ENCODE measurements at regions not wholly inside any gene's neighbourhood (a gene's known extent, or its start where the extent isn't known, plus 50 kb on each side); places are given as distances from the start of the nearest gene placed in this dataset.
"Not testable (repeated sequence)": the region's sequence is repeated elsewhere in the genome, so short reads cannot be mapped to it uniquely, and the experiment has no call there.

GRCh38 chr16:73106329-73107034 lies 58.6 kb upstream of the ZFHX3 start:
- no peak for ATAC-seq (ENCODE audit: poor library complexity)
- intact Hi-C loops (cut with DNase I) = no loop called here
- no peak for DNase-seq

GRCh38 chr16:73101568-73101967 lies 53.6 kb upstream of the ZFHX3 start:
- intact Hi-C loops (cut with DNase I) = no loop called here
- no peak for DNase-seq
- ATAC-seq (ENCODE audit: poor library complexity) = no peak

- DNase-seq; intact Hi-C loops (cut with DNase I); ATAC-seq (ENCODE audit: poor library complexity): not testable (repeated sequence)
Measured at GRCh38 chr16:73099601-73100000, 51.7 kb upstream of the ZFHX3 start.

Measured in Right ventricle myocardium superior (tissue), 1 donor.